H1 (cell line): ENCODE measurements at regions not wholly inside any gene's neighbourhood (a gene's known extent, or its start where the extent isn't known, plus 50 kb on each side); places are given as distances from the start of the nearest gene placed in this dataset.

Experiments used
- CTCF ChIA-PET: fragments of 300-600 bp; sonication (Branson Sonifier 250); formaldehyde crosslinking; loops from one replicate; lab custom pipeline; 2021; ENCODE audit not compliant: partially characterized antibody; lab: Charles Lee
- POLR2A ChIA-PET: fragments of 300-600 bp; sonication (Branson Sonifier 250); formaldehyde crosslinking; loops from one replicate; lab custom pipeline; 2021; ENCODE audit warnings: inconsistent platforms; ENCODE audit not compliant: partially characterized antibody; lab: Charles Lee
- DNase-seq, 2 experiments: peaks; one replicate each; pipeline versions ENCODE4 v3.0.0 to v3.0.0-alpha.2; 2010 to 2022; ENCODE audit warnings: low spot score in 2 of 2, low read depth in 1 of 2, mixed read lengths in 1 of 2
- FAIRE-seq: peaks from 2 replicates; lab custom pipeline; 2011; peaks lifted over from hg19 to GRCh38; lab: Jason Lieb, UNC
- H2AFZ ChIP-seq: 2 replicates; pipeline ENCODE4 v1.8.1; 2012; ENCODE audit warnings: low read length, inconsistent platforms
- H2AK5ac ChIP-seq: 2 replicates; pipeline ENCODE4 v1.6.1; 2013; ENCODE audit warnings: low read depth, low read length
- H2BK120ac ChIP-seq: replicated peaks from 2 replicates; pipeline ENCODE3; 2013; ENCODE audit warnings: low read depth, low read length, inconsistent platforms
- H2BK12ac ChIP-seq: 2 replicates; pipeline ENCODE4 v1.6.1; 2013; ENCODE audit warnings: low read depth, low read length
- H2BK15ac ChIP-seq: 2 replicates; pipeline ENCODE4 v1.6.1; 2013; ENCODE audit warnings: low read length
- H2BK20ac ChIP-seq: 2 replicates; pipeline ENCODE4 v1.6.1; 2013; ENCODE audit warnings: low read length
- H2BK5ac ChIP-seq: 2 replicates; pipeline ENCODE4 v1.6.1; 2013; ENCODE audit warnings: low read depth, low read length
- H3K14ac ChIP-seq: 2 replicates; pipeline ENCODE4 v1.6.1; 2013; ENCODE audit warnings: inconsistent platforms; ENCODE audit not compliant: insufficient read length
- H3K18ac ChIP-seq: 2 replicates; pipeline ENCODE4 v1.6.1; 2013; ENCODE audit warnings: low read length; ENCODE audit errors: extremely low read depth
- H3K23ac ChIP-seq: 2 replicates; pipeline ENCODE4 v1.6.1; 2013; ENCODE audit warnings: inconsistent platforms; ENCODE audit not compliant: insufficient read length
- H3K23me2 ChIP-seq: 2 replicates; pipeline ENCODE4 v1.6.1; 2013; ENCODE audit warnings: low read depth, low read length
- H3K27ac ChIP-seq: 2 replicates; pipeline ENCODE4 v1.6.1; 2011; ENCODE audit warnings: low read depth, low read length, inconsistent platforms
- H3K27me3 ChIP-seq, 4 experiments: replicated peaks in 1 of 4; 1 replicate in 1 of 4; 2 replicates in 3 of 4; pipeline versions ENCODE4 v1.6.1 to v1.8.1; 2011 to 2013; ENCODE audit warnings: low read length in 3 of 4, mild to moderate bottlenecking in 3 of 4, inconsistent platforms in 2 of 4, mixed read lengths in 2 of 4, moderate library complexity in 1 of 4; ENCODE audit not compliant: control insufficient read depth in 3 of 4, insufficient read depth in 3 of 4; ENCODE audit errors: extremely low read depth in 1 of 4
- H3K36me3 ChIP-seq, 4 experiments: 2 replicates each; pipeline versions ENCODE4 v1.6.1 to v1.8.1; 2011 to 2013; ENCODE audit warnings: mild to moderate bottlenecking in 4 of 4, low read length in 3 of 4, moderate library complexity in 2 of 4, control low read depth in 1 of 4, inconsistent platforms in 1 of 4; ENCODE audit not compliant: insufficient read depth in 4 of 4, control insufficient read depth in 2 of 4
- H3K4ac ChIP-seq: replicated peaks from 2 replicates; pipeline ENCODE3; 2013; ENCODE audit warnings: low read length, low read depth, mixed read lengths, inconsistent platforms; ENCODE audit not compliant: insufficient read length
- H3K4me1 ChIP-seq, 4 experiments: replicated peaks in 1 of 4; 1 replicate in 1 of 4; 2 replicates in 3 of 4; pipeline versions ENCODE4 v1.6.1 to v1.8.1; 2011 to 2013; ENCODE audit warnings: low read length in 3 of 4, inconsistent platforms in 2 of 4, mixed read lengths in 1 of 4; ENCODE audit not compliant: insufficient read depth in 4 of 4, control insufficient read depth in 3 of 4
- H3K4me2 ChIP-seq, 2 experiments: 2 replicates each; pipeline versions ENCODE4 v1.6.1 to v1.8.1; 2011 to 2013; ENCODE audit warnings: low read depth in 2 of 2, low read length in 2 of 2, control low read depth in 1 of 2, inconsistent platforms in 1 of 2, mild to moderate bottlenecking in 1 of 2; ENCODE audit not compliant: insufficient read depth in 1 of 2
- H3K4me3 ChIP-seq, 4 experiments: fragments of 200-600, 300-600 bp in 1 of 4; sonication (generic), shearing (Covaris generic), sonication (Bioruptor Twin) in 1 of 4; 2 replicates each; pipeline versions ENCODE4 v1.5.1 to v1.8.1; 2011 to 2016; ENCODE audit warnings: low read length in 4 of 4, low read depth in 3 of 4, control low read depth in 2 of 4, inconsistent platforms in 2 of 4, mild to moderate bottlenecking in 2 of 4, mixed read lengths in 1 of 4, moderate library complexity in 1 of 4; ENCODE audit not compliant: insufficient read depth in 2 of 4; ENCODE audit errors: extremely low read depth in 1 of 4
- H3K56ac ChIP-seq: replicated peaks from 2 replicates; pipeline ENCODE3; 2013; ENCODE audit warnings: low read depth, mild to moderate bottlenecking, mixed read lengths, low read length, inconsistent platforms; ENCODE audit not compliant: insufficient read length
- H3K79me1 ChIP-seq: 2 replicates; pipeline ENCODE4 v1.6.1; 2013; ENCODE audit warnings: low read depth, low read length, control low read depth
- H3K79me2 ChIP-seq, 2 experiments: 2 replicates each; pipeline versions ENCODE4 v1.6.1 to v1.8.1; 2012 to 2013; ENCODE audit warnings: low read length in 2 of 2, mild to moderate bottlenecking in 2 of 2, inconsistent platforms in 1 of 2; ENCODE audit not compliant: insufficient read depth in 2 of 2, control insufficient read depth in 1 of 2
- H3K9ac ChIP-seq, 4 experiments: replicated peaks in 1 of 4; 1 replicate in 1 of 4; 2 replicates in 3 of 4; pipeline versions ENCODE4 v1.6.1 to v1.8.1; 2011 to 2013; ENCODE audit warnings: low read depth in 3 of 4, low read length in 3 of 4, control low read depth in 2 of 4, mild to moderate bottlenecking in 2 of 4, moderate library complexity in 2 of 4, inconsistent platforms in 1 of 4; ENCODE audit errors: extremely low read depth in 1 of 4
- H3K9me3 ChIP-seq, 2 experiments: 2 replicates each; pipeline versions ENCODE4 v1.6.1 to v1.8.1; 2012 to 2013; ENCODE audit warnings: mild to moderate bottlenecking in 2 of 2, moderate library complexity in 2 of 2, control low read depth in 1 of 2, inconsistent platforms in 1 of 2, low read depth in 1 of 2, low read length in 1 of 2, mixed read lengths in 1 of 2; ENCODE audit not compliant: insufficient read depth in 2 of 2
- H4K20me1 ChIP-seq, 2 experiments: replicated peaks in 1 of 2; 2 replicates each; pipeline versions ENCODE3 to v1.8.1; 2011 to 2013; ENCODE audit warnings: inconsistent platforms in 2 of 2, low read length in 2 of 2, mild to moderate bottlenecking in 1 of 2; ENCODE audit not compliant: insufficient read depth in 2 of 2, control insufficient read depth in 1 of 2
- H4K5ac ChIP-seq: 2 replicates; pipeline ENCODE4 v1.6.1; 2013; ENCODE audit warnings: low read length, low read depth, mixed read lengths, inconsistent platforms; ENCODE audit not compliant: insufficient read length
- H4K8ac ChIP-seq: 2 replicates; pipeline ENCODE4 v1.8.0; 2013; ENCODE audit warnings: mild to moderate bottlenecking, moderate library complexity, low read length, inconsistent platforms; ENCODE audit not compliant: insufficient read depth; ENCODE audit errors: extremely low read depth
- H4K91ac ChIP-seq: replicated peaks from 2 replicates; pipeline ENCODE3; 2013; ENCODE audit warnings: low read length, mixed read lengths, inconsistent platforms; ENCODE audit not compliant: insufficient read length
- BCL11A ChIP-seq, 2 experiments: IDR thresholded peaks; one replicate each; pipeline ENCODE4 v1.6.1; 2011; ENCODE audit warnings: low read depth in 2 of 2, low read length in 2 of 2, mild to moderate bottlenecking in 2 of 2
- CHD1 ChIP-seq: IDR thresholded peaks from 2 replicates; pipeline ENCODE4 v1.6.1; 2012; ENCODE audit warnings: low read depth, low read length, improper control_type of control experiment
- CHD2 ChIP-seq: IDR thresholded peaks from 2 replicates; pipeline ENCODE4 v1.6.1; 2012; ENCODE audit warnings: low read length, improper control_type of control experiment
- CTBP2 ChIP-seq: IDR thresholded peaks from 2 replicates; pipeline ENCODE4 v1.7.0; 2011; ENCODE audit warnings: borderline replicate concordance, mild to moderate bottlenecking, moderate library complexity, mixed read lengths, low read length; ENCODE audit not compliant: insufficient read depth, insufficient read length
- E2F6 ChIP-seq: IDR thresholded peaks from 2 replicates; pipeline ENCODE4 v1.6.1; 2012; ENCODE audit warnings: inconsistent platforms
- NANOG ChIP-seq: IDR thresholded peaks from 2 replicates; pipeline ENCODE4 v1.6.1; 2011; ENCODE audit warnings: low read length, low read depth, mild to moderate bottlenecking, inconsistent platforms; ENCODE audit not compliant: insufficient read depth, poor library complexity, severe bottlenecking
- NRF1 ChIP-seq: IDR thresholded peaks from 2 replicates; pipeline ENCODE4 v1.6.1; 2011; ENCODE audit warnings: mild to moderate bottlenecking, low read depth, low read length, improper control_type of control experiment
- RBBP5 ChIP-seq: IDR thresholded peaks from 2 replicates; pipeline ENCODE4 v1.7.1; 2012; ENCODE audit warnings: low read depth, mild to moderate bottlenecking, inconsistent platforms, low read length, moderate library complexity, borderline replicate concordance
- RXRA ChIP-seq: IDR thresholded peaks from 2 replicates; pipeline ENCODE4 v1.6.1; 2011; ENCODE audit warnings: low read depth, mild to moderate bottlenecking, low read length, moderate library complexity; ENCODE audit not compliant: insufficient read depth
- SP4 ChIP-seq: IDR thresholded peaks from 2 replicates; pipeline ENCODE4 v1.6.1; 2012; ENCODE audit warnings: low read length, inconsistent platforms
- SRF ChIP-seq: IDR thresholded peaks from 2 replicates; pipeline ENCODE4 v1.6.1; 2011; ENCODE audit warnings: mild to moderate bottlenecking, low read depth, low read length, moderate library complexity
- ZNF274 ChIP-seq: IDR thresholded peaks from 2 replicates; pipeline ENCODE4 v1.7.0; 2012; ENCODE audit warnings: low read length, borderline replicate concordance; ENCODE audit errors: extremely low read depth
- WGBS, 2 experiments: shearing (Covaris generic) in 1 of 2; methylation state at CpG; one replicate each; pipeline versions ENCODE4 v1.1.6 to v1.1.7; 2013 to 2015; ENCODE audit warnings: low lambda C conversion rate in 2 of 2, mixed read lengths in 2 of 2, inconsistent platforms in 1 of 2, low coverage in 1 of 2, missing lambda C conversion rate in 1 of 2; ENCODE audit not compliant: insufficient replicate concordance in 2 of 2, insufficient coverage in 1 of 2, insufficient read length in 1 of 2; ENCODE audit errors: extremely low coverage in 1 of 2, missing lambda C conversion rate in 1 of 2; 5-methylcytosine and 5-hydroxymethylcytosine counted together

- H2BK120ac ChIP-seq, result no peak overlapping the region
Measured at GRCh38 chr2:82834893-82835292, 1624.2 kb downstream of the SUCLG1 start.

More at GRCh38 chr2:82834893-82835292, 1624.2 kb downstream of the SUCLG1 start:
- no peak overlapping the region for H2BK20ac ChIP-seq
- H3K4ac ChIP-seq, result no peak overlapping the region
- no peak overlapping the region for H4K91ac ChIP-seq
- H3K56ac ChIP-seq, result no peak overlapping the region
- H3K27ac ChIP-seq, result no peak overlapping the region
- no peak overlapping the region for H3K18ac ChIP-seq
- H2BK15ac ChIP-seq, result no peak overlapping the region
- no peaks in the 10 kb centered on the region; the same call in 1 of the 2 replicates for H3K23me2 ChIP-seq
- H2AFZ ChIP-seq, result no peak overlapping the region
- no peak overlapping the region for H3K23ac ChIP-seq
- no peak overlapping the region for H2BK5ac ChIP-seq
- no peak overlapping the region for H4K5ac ChIP-seq
- no peak overlapping the region for H2AK5ac ChIP-seq
- no peak overlapping the region for H4K8ac ChIP-seq
- H3K9me3 ChIP-seq, result no peaks in the 10 kb centered on the region
- H3K79me2 ChIP-seq, result no peaks in the 10 kb centered on the region
- no peak for DNase-seq
- 81% methylated on average over 1 of the region's 1 CpG; no CpG with 5 or more reads in 1 of the 2 experiments for WGBS, 2 experiments
- H3K4me2 ChIP-seq, result no peak overlapping the region
- no peak overlapping the region for H3K4me3 ChIP-seq
- no peak overlapping the region for H3K9ac ChIP-seq
- H3K14ac ChIP-seq, result no peak overlapping the region
- no peak overlapping the region for H2BK12ac ChIP-seq
- peaks cover 0 to 2% (median 0%) of the 10 kb centered on the region in 4 experiments; a peak in 1 of 7 replicates for H3K4me1 ChIP-seq
- H3K36me3 ChIP-seq, result no peaks in the 10 kb centered on the region
- TF ChIP-seq RBBP5 (no peak), ZNF274 (no peak), NANOG (no peak), CTBP2 (no peak), CHD1 (no peak), BCL11A (IDR thresholded peaks at IDR 0.05; ENCODE audit: low read depth in 2 of 2, low read length in 2 of 2) (no peak), CHD2 (no peak), SRF (no peak), RXRA (no peak), SP4 (no peak), E2F6 (no peak), NRF1 (no peak)
- no peak for FAIRE-seq
- CTCF ChIA-PET, result no interaction called here
- POLR2A ChIA-PET, result no interaction called here
- no peaks in the 10 kb centered on the region for H3K79me1 ChIP-seq
- H3K27me3 ChIP-seq, result no peaks in the 10 kb centered on the region
- no peaks in the 10 kb centered on the region for H4K20me1 ChIP-seq
